HCT116 (cell line): ENCODE measurements at regions not wholly inside any gene's neighbourhood (a gene's known extent, or its start where the extent isn't known, plus 50 kb on each side); places are given as distances from the start of the nearest gene placed in this dataset.

ENCODE experiments used
- ATF3 ChIP-seq: IDR thresholded peaks from 2 replicates; pipeline ENCODE4 v1.6.1; 2012
- CTCF ChIP-seq, 3 experiments: fragments of 200-600 bp in 1 of 3; sonication (generic) in 1 of 3; IDR thresholded peaks in 2 of 3; conservative IDR thresholded peaks in 1 of 3; 2 replicates each; pipeline ENCODE4 v1.5.1; 2012 to 2017; ENCODE audit warnings: low read depth in 2 of 3, low read length in 2 of 3, antibody characterized with exemption in 1 of 3, borderline replicate concordance in 1 of 3, control low read depth in 1 of 3, mild to moderate bottlenecking in 1 of 3, mixed read lengths in 1 of 3, mixed run types in 1 of 3, moderate library complexity in 1 of 3; ENCODE audit not compliant: insufficient read depth in 1 of 3
- POLR2A ChIP-seq: IDR thresholded peaks from 2 replicates; pipeline ENCODE4 v1.7.0; 2011; ENCODE audit warnings: borderline replicate concordance; ENCODE audit not compliant: insufficient read depth, insufficient read length; ENCODE audit errors: extremely low read depth
- REST ChIP-seq: IDR thresholded peaks from 2 replicates; pipeline ENCODE4 v1.6.1; 2012; ENCODE audit warnings: low read depth

- TF ChIP-seq CTCF (IDR thresholded peaks at IDR 0.05 in 2 of 3, conservative IDR thresholded peaks at IDR 0.05 in 1 of 3; ENCODE audit: borderline replicate concordance in 1 of 3, insufficient read depth in 1 of 3, low read depth in 2 of 3, low read length in 2 of 3), result no peak
- TF ChIP-seq REST, result no peak
- no peak for TF ChIP-seq ATF3
- TF ChIP-seq POLR2A, result no peak
Measured at GRCh38 chr2:65501836-65502235, 69.4 kb upstream of the SPRED2 start.
